HFF-Myc (cell line): ENCODE measurements at regions not wholly inside any gene's neighbourhood (a gene's known extent, or its start where the extent isn't known, plus 50 kb on each side); places are given as distances from the start of the nearest gene placed in this dataset.

Experiments used
- DNase-seq: peaks from one replicate; pipeline ENCODE4 v3.0.0-alpha.2; 2011; ENCODE audit warnings: low read depth; ENCODE audit errors: extremely low read depth
- H3K4me3 ChIP-seq: replicated peaks from 2 replicates; pipeline ENCODE4 v1.5.1; 2011; ENCODE audit warnings: low read depth, mild to moderate bottlenecking, control low read depth, low read length
- CTCF ChIP-seq: IDR thresholded peaks from 2 replicates; pipeline ENCODE4 v1.5.1; 2012; ENCODE audit warnings: mild to moderate bottlenecking, low read depth, low read length, control low read depth; ENCODE audit errors: missing control alignments

GRCh38 chr6:123715006-123715863 is 78.5 kb upstream of the TRDN start:
- H3K4me3 ChIP-seq: no peak overlapping the region
- DNase-seq: no peak
- peak; percentile 10 for TF ChIP-seq CTCF

- H3K4me3 ChIP-seq: no peak overlapping the region
- no peak for DNase-seq
- no peak for TF ChIP-seq CTCF
Observed at GRCh38 chr6:123712831-123713230, 76.1 kb upstream of the TRDN start.

- no peak for DNase-seq
- no peak overlapping the region for H3K4me3 ChIP-seq
- TF ChIP-seq CTCF: no peak
Observed at GRCh38 chr6:123702943-123703342, 66.2 kb upstream of the TRDN start.

DNA sequence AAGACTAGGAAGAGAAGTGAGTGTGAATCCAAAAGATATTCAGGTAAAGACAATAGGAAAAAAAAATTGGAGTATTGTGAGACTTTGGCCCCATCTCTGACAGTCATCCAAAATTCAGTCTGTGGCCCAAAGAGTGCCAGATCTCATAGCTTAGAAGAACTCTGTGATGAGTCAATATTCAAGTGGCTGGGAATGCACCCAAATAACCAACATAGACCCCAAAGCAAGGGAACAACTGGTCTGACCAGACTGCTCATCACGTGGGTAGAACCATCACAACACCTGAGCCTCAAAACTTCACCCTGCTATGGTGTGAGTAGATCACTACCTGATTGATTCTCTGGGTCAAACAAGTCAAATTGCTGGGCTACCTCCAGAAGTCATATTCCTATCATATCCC is 51.1 kb upstream of the TRDN start:
- no peak for DNase-seq
- no peak for TF ChIP-seq CTCF

More for the DNA sequence above, 51.1 kb upstream of the TRDN start:
- H3K4me3 ChIP-seq: no peak overlapping the region
